ENCODE measurements at regions not wholly inside any gene's neighbourhood (a gene's known extent, or its start where the extent isn't known, plus 50 kb on each side); places are given as distances from the start of the nearest gene placed in this dataset.

DNA sequence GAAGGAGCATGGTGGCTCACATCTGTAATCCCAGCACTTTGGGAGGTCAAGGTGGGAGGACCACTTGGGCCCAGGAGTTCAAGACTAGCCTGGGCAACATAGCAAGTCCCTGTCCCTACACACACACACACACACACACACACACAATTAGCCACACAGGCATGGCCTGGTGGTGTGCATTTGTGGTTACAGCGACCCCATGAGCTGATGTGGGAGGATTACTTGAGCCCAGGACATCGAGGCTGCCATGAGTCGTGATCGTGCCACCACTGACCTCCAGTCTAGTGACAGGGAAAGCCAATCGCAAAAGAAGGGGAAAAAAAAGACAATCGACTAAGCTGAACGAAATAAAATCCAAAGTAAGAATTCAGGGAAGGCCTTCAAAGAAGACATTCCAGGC, 67.9 kb downstream of the TBX3 start:
- H3K27me3 ChIP-seq: peaks cover 0 to 37% (median 4%) of the 10 kb centered on the region in 7 donors

DNA sequence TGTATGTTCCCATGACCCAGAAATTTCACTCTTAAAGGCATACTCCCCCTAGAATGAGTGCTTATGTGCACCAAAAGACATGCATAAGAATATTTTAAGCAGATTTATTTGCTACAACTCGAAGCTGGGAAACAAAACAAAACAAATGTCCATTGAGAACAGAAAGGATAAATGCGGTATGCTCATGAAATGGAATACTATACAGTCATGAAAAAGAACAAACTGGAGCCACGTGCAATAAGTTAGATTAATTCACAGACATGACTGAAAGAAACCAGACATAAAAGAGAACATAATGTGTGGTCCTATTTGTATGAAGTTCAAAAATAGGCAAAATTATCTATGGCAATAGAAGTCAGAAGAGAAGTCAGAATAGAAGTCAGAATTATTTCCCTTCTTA, 69.9 kb downstream of the TBX3 start:
- no peak overlapping the region for H3K27ac ChIP-seq
- no peak for DNase-seq
- H3K9me3 ChIP-seq: peaks cover 0 to 14% (median 5%) of the 10 kb centered on the region in 11 donors
- intact Hi-C loops (cut with DNase I): no loop called here
- WGBS, 2 donors: 70 to 71% methylated on average over 3 of the region's 3 CpGs
- ATAC-seq: no peak
- no peak overlapping the region for H3K4me3 ChIP-seq
- TF ChIP-seq CTCF (IDR thresholded peaks at IDR 0.05): no peak
- H3K27me3 ChIP-seq: peaks cover 0 to 25% (median 4%) of the 10 kb centered on the region in 7 donors
- H3K4me1 ChIP-seq: no peaks in the 10 kb centered on the region
- no peaks in the 10 kb centered on the region for H3K36me3 ChIP-seq

More for the DNA sequence above, 67.9 kb downstream of the TBX3 start:
- 88 to 90% methylated on average over 7 of the region's 7 CpGs for WGBS, 2 donors
- no peak overlapping the region for H3K27ac ChIP-seq
- H3K36me3 ChIP-seq: no peaks in the 10 kb centered on the region
- DNase-seq (no peak), ATAC-seq (no peak)
- H3K4me1 ChIP-seq: no peaks in the 10 kb centered on the region
- H3K9me3 ChIP-seq: peaks cover 0 to 16% (median 5%) of the 10 kb centered on the region in 11 donors
- TF ChIP-seq CTCF (IDR thresholded peaks at IDR 0.05): no peak
- intact Hi-C loops (cut with DNase I): no loop called here
- H3K4me3 ChIP-seq: no peak overlapping the region

GRCh38 chr12:114612062-114612461, 71.9 kb downstream of the TBX3 start:
- Histone ChIP-seq H3K36me3 (no peaks in the 10 kb centered on the region), H3K27ac (no peak overlapping the region), H3K27me3 (peaks cover 0 to 30% (median 4%) of the 10 kb centered on the region in 7 donors), H3K4me3 (no peak overlapping the region), H3K9me3 (peaks cover 0 to 14% (median 5%) of the 10 kb centered on the region in 11 donors), H3K4me1 (no peaks in the 10 kb centered on the region)
- 67 to 70% methylated on average over 6 of the region's 6 CpGs for WGBS, 2 donors
- no peak for DNase-seq
- no peak for TF ChIP-seq CTCF (IDR thresholded peaks at IDR 0.05)
- intact Hi-C loops (cut with DNase I): no loop called here
- ATAC-seq: no peak

GRCh38 chr12:114611145-114612018, 72.6 kb downstream of the TBX3 start:
- 83 to 86% methylated on average over 8 of the region's 8 CpGs for WGBS, 2 donors
- no peak for TF ChIP-seq CTCF (IDR thresholded peaks at IDR 0.05)
- no peak for DNase-seq
- Histone ChIP-seq H3K4me3 (no peak overlapping the region), H3K27ac (no peak overlapping the region), H3K27me3 (peaks cover 0 to 34% (median 4%) of the 10 kb centered on the region in 7 donors), H3K4me1 (no peaks in the 10 kb centered on the region), H3K36me3 (no peaks in the 10 kb centered on the region), H3K9me3 (peaks cover 0 to 14% (median 5%) of the 10 kb centered on the region in 11 donors)
- ATAC-seq: no peak
- intact Hi-C loops (cut with DNase I): no loop called here
